A673 (cell line): ENCODE measurements at regions not wholly inside any gene's neighbourhood (a gene's known extent, or its start where the extent isn't known, plus 50 kb on each side); places are given as distances from the start of the nearest gene placed in this dataset.

Experiments used
- BruUV-seq: library from RNA; stranded (reverse); fragments of 400-500 nt; replicated peaks from 2 replicates; lab custom pipeline; 2021; lab: Mats Ljungman, UMichigan
- CTCF ChIA-PET: fragments of 300-600 bp; sonication (Branson Sonifier 250); formaldehyde crosslinking; loops from one replicate; lab custom pipeline; 2022; ENCODE audit warnings: antibody characterized with exemption; lab: Charles Lee
- POLR2A ChIA-PET: fragments of 300-600 bp; sonication (Branson Sonifier 250); formaldehyde crosslinking; loops from one replicate; lab custom pipeline; 2022; ENCODE audit warnings: antibody characterized with exemption; ENCODE audit not compliant: low non-redundant PET; lab: Charles Lee
- DNase-seq: peaks from one replicate; pipeline ENCODE4 v3.0.0-alpha.2; 2015; ENCODE audit warnings: low spot score
- H3K27ac ChIP-seq: fragments of 200-600 bp; sonication (generic); 2 replicates; pipeline ENCODE4 v1.5.1; 2016; ENCODE audit warnings: mixed run types, low read depth, mild to moderate bottlenecking, mixed read lengths, antibody characterized with exemption, low read length; ENCODE audit not compliant: poor library complexity, severe bottlenecking
- H3K27me3 ChIP-seq: fragments of 200-600 bp; sonication (generic); replicated peaks from 2 replicates; pipeline ENCODE4 v1.6.1; 2017; ENCODE audit warnings: mixed run types, low read depth, mild to moderate bottlenecking, mixed read lengths, antibody characterized with exemption, low read length; ENCODE audit not compliant: insufficient read depth, poor library complexity
- H3K36me3 ChIP-seq: fragments of 200-600 bp; sonication (generic); 2 replicates; pipeline ENCODE4 v1.6.1; 2016; ENCODE audit warnings: mixed run types, mild to moderate bottlenecking, mixed read lengths, antibody characterized with exemption, low read length; ENCODE audit not compliant: insufficient read depth, poor library complexity, severe bottlenecking
- H3K4me1 ChIP-seq: fragments of 200-600 bp; sonication (generic); 2 replicates; pipeline ENCODE4 v1.6.1; 2017; ENCODE audit warnings: mixed run types, mild to moderate bottlenecking, mixed read lengths, antibody characterized with exemption, low read length; ENCODE audit not compliant: insufficient read depth, poor library complexity, severe bottlenecking
- H3K4me3 ChIP-seq: fragments of 200-600 bp; sonication (generic); 2 replicates; pipeline ENCODE4 v1.5.1; 2016; ENCODE audit warnings: low read depth, mixed run types, mild to moderate bottlenecking, mixed read lengths, low read length; ENCODE audit not compliant: poor library complexity, severe bottlenecking
- H3K9me3 ChIP-seq: fragments of 200-600 bp; sonication (generic); 2 replicates; pipeline ENCODE4 v1.6.1; 2016; ENCODE audit warnings: mixed run types, low read depth, mild to moderate bottlenecking, mixed read lengths, antibody characterized with exemption, low read length; ENCODE audit not compliant: poor library complexity, severe bottlenecking
- CTCF ChIP-seq: fragments of 300-800, 200-600 bp; sonication (generic); conservative IDR thresholded peaks from 2 replicates; pipeline ENCODE4 v1.5.1; 2017; ENCODE audit warnings: low read depth, mild to moderate bottlenecking, antibody characterized with exemption, low read length, moderate library complexity, mixed read lengths
- EZH2 ChIP-seq: fragments of 200-600 bp; sonication (generic); IDR thresholded peaks from 2 replicates; pipeline ENCODE4 v1.6.1; 2017; ENCODE audit warnings: borderline replicate concordance, low read depth, mild to moderate bottlenecking, mixed read lengths, antibody characterized with exemption, low read length; ENCODE audit not compliant: poor library complexity, severe bottlenecking
- intact Hi-C: fragments of 100-400 bp; cut with micrococcal nuclease; formaldehyde crosslinking; loops from one replicate; pipeline ENCODE4 v1.10.0; 2022; ENCODE audit not compliant: unreplicated experiment

GRCh38 chr1:191620883-191621282, 537.4 kb upstream of the RGS18 start:
- ChIA-PET POLR2A (no interaction called here), CTCF (no interaction called here)
- no TSS peak for BruUV-seq
- H3K4me3 ChIP-seq, result no peak overlapping the region
- H3K27me3 ChIP-seq, result no peaks in the 10 kb centered on the region
- DNase-seq, result no peak
- peaks cover 4% of the 10 kb centered on the region for H3K9me3 ChIP-seq
- no peaks in the 10 kb centered on the region for H3K36me3 ChIP-seq
- TF ChIP-seq CTCF, result no peak
- TF ChIP-seq EZH2, result no peak
- intact Hi-C loops, result no loop called here
- no peaks in the 10 kb centered on the region for H3K4me1 ChIP-seq
- H3K27ac ChIP-seq, result no peak overlapping the region

GRCh38 chr1:191624044-191624443, 534.2 kb upstream of the RGS18 start:
- H3K9me3 ChIP-seq, result peaks cover 4% of the 10 kb centered on the region
- no peak overlapping the region for H3K27ac ChIP-seq
- no peaks in the 10 kb centered on the region for H3K4me1 ChIP-seq
- intact Hi-C loops, result no loop called here
- TF ChIP-seq CTCF, result no peak
- no peak for TF ChIP-seq EZH2
- H3K36me3 ChIP-seq, result no peaks in the 10 kb centered on the region
- H3K4me3 ChIP-seq, result no peak overlapping the region
- no peaks in the 10 kb centered on the region for H3K27me3 ChIP-seq
- DNase-seq, result no peak
- ChIA-PET CTCF (no interaction called here), POLR2A (no interaction called here)
- BruUV-seq, result no TSS peak

- no peaks in the 10 kb centered on the region for H3K27me3 ChIP-seq
- CTCF ChIA-PET, result no interaction called here
- no peak overlapping the region for H3K4me3 ChIP-seq
- H3K9me3 ChIP-seq, result no peaks in the 10 kb centered on the region
- no peak overlapping the region for H3K27ac ChIP-seq
- H3K4me1 ChIP-seq, result no peaks in the 10 kb centered on the region
- H3K36me3 ChIP-seq, result no peaks in the 10 kb centered on the region
- intact Hi-C loops, result no loop called here
- BruUV-seq, result no TSS peak
- TF ChIP-seq CTCF (no peak), EZH2 (no peak)
- POLR2A ChIA-PET, result no interaction called here
- DNase-seq, result no peak
These were observed 528.4 kb upstream of the RGS18 start for GRCh38 chr1:191629836-191630235.
